HL-60 (cell line): ENCODE measurements at regions not wholly inside any gene's neighbourhood (a gene's known extent, or its start where the extent isn't known, plus 50 kb on each side); places are given as distances from the start of the nearest gene placed in this dataset.

ENCODE experiments used
- CTCF ChIP-seq: IDR thresholded peaks from one replicate; pipeline ENCODE4 v1.5.1; 2011; ENCODE audit warnings: low read length, control low read depth, inconsistent platforms; ENCODE audit not compliant: insufficient read depth
- GABPA ChIP-seq: IDR thresholded peaks from 2 replicates; pipeline ENCODE4 v1.6.1; 2012; ENCODE audit warnings: low read depth
- POLR2AphosphoS5 ChIP-seq: IDR thresholded peaks from 2 replicates; pipeline ENCODE4 v1.6.1; 2012; ENCODE audit warnings: low read depth
- REST ChIP-seq: IDR thresholded peaks from 2 replicates; pipeline ENCODE4 v1.6.1; 2012; ENCODE audit warnings: low read depth; ENCODE audit not compliant: insufficient replicate concordance

GRCh38 chr2:12347066-12347493 is 369.7 kb upstream of the TRIB2 start:
- TF ChIP-seq CTCF, result no peak
- no peak for TF ChIP-seq POLR2AphosphoS5
- TF ChIP-seq GABPA, result no peak
- no peak for TF ChIP-seq REST
